ENCODE measurements at regions not wholly inside any gene's neighbourhood (a gene's known extent, or its start where the extent isn't known, plus 50 kb on each side); places are given as distances from the start of the nearest gene placed in this dataset.

GRCh38 chr5:136629125-136629792 is 263.9 kb upstream of the TRPC7 start:
- H3K27ac ChIP-seq (ENCODE audit: low read length) = no peak overlapping the region
- no peaks in the 10 kb centered on the region for H4K20me1 ChIP-seq (ENCODE audit: insufficient read depth, low read length)
- no peaks in the 10 kb centered on the region for H3K79me2 ChIP-seq (ENCODE audit: insufficient read depth, low read length)
- no peaks in the 10 kb centered on the region for H3K9me3 ChIP-seq (ENCODE audit: insufficient read depth, low read length, severe bottlenecking)
- H3K4me1 ChIP-seq (ENCODE audit: insufficient read depth, low read length) = no peaks in the 10 kb centered on the region
- no peak overlapping the region for H3K9ac ChIP-seq (ENCODE audit: low read depth, low read length)
- TF ChIP-seq EZH2 (IDR thresholded peaks at IDR 0.05; ENCODE audit: borderline replicate concordance, low read depth, low read length, severe bottlenecking) = no peak
- TF ChIP-seq, protein P1, sequence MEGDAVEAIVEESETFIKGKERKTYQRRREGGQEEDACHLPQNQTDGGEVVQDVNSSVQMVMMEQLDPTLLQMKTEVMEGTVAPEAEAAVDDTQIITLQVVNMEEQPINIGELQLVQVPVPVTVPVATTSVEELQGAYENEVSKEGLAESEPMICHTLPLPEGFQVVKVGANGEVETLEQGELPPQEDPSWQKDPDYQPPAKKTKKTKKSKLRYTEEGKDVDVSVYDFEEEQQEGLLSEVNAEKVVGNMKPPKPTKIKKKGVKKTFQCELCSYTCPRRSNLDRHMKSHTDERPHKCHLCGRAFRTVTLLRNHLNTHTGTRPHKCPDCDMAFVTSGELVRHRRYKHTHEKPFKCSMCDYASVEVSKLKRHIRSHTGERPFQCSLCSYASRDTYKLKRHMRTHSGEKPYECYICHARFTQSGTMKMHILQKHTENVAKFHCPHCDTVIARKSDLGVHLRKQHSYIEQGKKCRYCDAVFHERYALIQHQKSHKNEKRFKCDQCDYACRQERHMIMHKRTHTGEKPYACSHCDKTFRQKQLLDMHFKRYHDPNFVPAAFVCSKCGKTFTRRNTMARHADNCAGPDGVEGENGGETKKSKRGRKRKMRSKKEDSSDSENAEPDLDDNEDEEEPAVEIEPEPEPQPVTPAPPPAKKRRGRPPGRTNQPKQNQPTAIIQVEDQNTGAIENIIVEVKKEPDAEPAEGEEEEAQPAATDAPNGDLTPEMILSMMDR (IDR thresholded peaks at IDR 0.05; ENCODE audit: borderline replicate concordance, extremely low read depth, low read length, poor library complexity, severe bottlenecking) = no peak
- no peaks in the 10 kb centered on the region for H3K36me3 ChIP-seq (ENCODE audit: insufficient read depth, low read length)
- H3K27me3 ChIP-seq (ENCODE audit: insufficient read depth, low read length, poor library complexity) = no peaks in the 10 kb centered on the region
- DNase-seq (no peak), ATAC-seq (ENCODE audit: insufficient read depth, low read depth) (no peak)
- no peak overlapping the region for H2AFZ ChIP-seq (ENCODE audit: low read depth, low read length)
- H3K4me3 ChIP-seq (ENCODE audit: low read depth in 1 of 2, low read length in 2 of 2) = no peak overlapping the region
- H3K4me2 ChIP-seq (ENCODE audit: insufficient read depth, low read length) = no peak overlapping the region

DNA sequence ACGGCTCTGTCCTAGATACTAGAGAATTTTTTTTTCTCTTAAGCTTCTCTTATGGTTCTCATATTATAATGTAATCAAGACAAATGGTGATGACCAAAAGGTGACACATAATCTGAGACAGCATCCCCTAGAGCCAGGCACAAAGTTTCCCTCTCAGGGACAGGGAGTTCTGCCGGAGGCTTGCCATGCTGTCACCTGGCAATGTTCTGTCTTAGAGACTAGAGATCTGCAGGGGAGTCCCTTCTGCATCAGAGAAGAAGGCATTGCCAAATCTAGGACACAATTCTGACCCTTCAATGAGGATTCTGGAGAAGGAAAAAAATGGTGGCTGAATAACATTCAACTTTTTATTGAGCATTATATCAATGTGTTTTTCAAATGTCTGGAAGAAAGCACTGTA is 261.2 kb upstream of the TRPC7 start:
- Histone ChIP-seq H3K4me3 (ENCODE audit: low read depth in 1 of 2, low read length in 2 of 2) (no peak overlapping the region), H3K9ac (ENCODE audit: low read depth, low read length) (no peak overlapping the region), H3K27ac (ENCODE audit: low read length) (no peak overlapping the region), H3K4me1 (ENCODE audit: insufficient read depth, low read length) (no peaks in the 10 kb centered on the region), H4K20me1 (ENCODE audit: insufficient read depth, low read length) (no peaks in the 10 kb centered on the region), H3K79me2 (ENCODE audit: insufficient read depth, low read length) (no peaks in the 10 kb centered on the region), H3K36me3 (ENCODE audit: insufficient read depth, low read length) (no peaks in the 10 kb centered on the region), H3K9me3 (ENCODE audit: insufficient read depth, low read length, severe bottlenecking) (no peaks in the 10 kb centered on the region), H2AFZ (ENCODE audit: low read depth, low read length) (no peak overlapping the region), H3K27me3 (ENCODE audit: insufficient read depth, low read length, poor library complexity) (no peaks in the 10 kb centered on the region), H3K4me2 (ENCODE audit: insufficient read depth, low read length) (no peak overlapping the region)
- DNase-seq (no peak), ATAC-seq (ENCODE audit: insufficient read depth, low read depth) (no peak)
- no peak for TF ChIP-seq EZH2 (IDR thresholded peaks at IDR 0.05; ENCODE audit: borderline replicate concordance, low read depth, low read length, severe bottlenecking)
- TF ChIP-seq, protein P1 (IDR thresholded peaks at IDR 0.05; ENCODE audit: borderline replicate concordance, extremely low read depth, low read length, poor library complexity, severe bottlenecking) = no peak

GRCh38 chr5:136622747-136623146 is 257.4 kb upstream of the TRPC7 start:
- no peak overlapping the region for H3K9ac ChIP-seq (ENCODE audit: low read depth, low read length)
- TF ChIP-seq, protein P1 (IDR thresholded peaks at IDR 0.05; ENCODE audit: borderline replicate concordance, extremely low read depth, low read length, poor library complexity, severe bottlenecking) = no peak
- no peak for TF ChIP-seq EZH2 (IDR thresholded peaks at IDR 0.05; ENCODE audit: borderline replicate concordance, low read depth, low read length, severe bottlenecking)
- DNase-seq (no peak), ATAC-seq (ENCODE audit: insufficient read depth, low read depth) (no peak)
- no peaks in the 10 kb centered on the region for H3K79me2 ChIP-seq (ENCODE audit: insufficient read depth, low read length)
- H4K20me1 ChIP-seq (ENCODE audit: insufficient read depth, low read length) = no peaks in the 10 kb centered on the region
- no peak overlapping the region for H2AFZ ChIP-seq (ENCODE audit: low read depth, low read length)
- H3K27ac ChIP-seq (ENCODE audit: low read length) = no peak overlapping the region
- no peaks in the 10 kb centered on the region for H3K27me3 ChIP-seq (ENCODE audit: insufficient read depth, low read length, poor library complexity)
- no peaks in the 10 kb centered on the region for H3K9me3 ChIP-seq (ENCODE audit: insufficient read depth, low read length, severe bottlenecking)
- no peaks in the 10 kb centered on the region for H3K36me3 ChIP-seq (ENCODE audit: insufficient read depth, low read length)
- no peak overlapping the region for H3K4me3 ChIP-seq (ENCODE audit: low read depth in 1 of 2, low read length in 2 of 2)
- H3K4me1 ChIP-seq (ENCODE audit: insufficient read depth, low read length) = no peaks in the 10 kb centered on the region
- H3K4me2 ChIP-seq (ENCODE audit: insufficient read depth, low read length) = no peak overlapping the region

Data from DND-41 (cell line).